ENCODE measurements at regions not wholly inside any gene's neighbourhood (a gene's known extent, or its start where the extent isn't known, plus 50 kb on each side); places are given as distances from the start of the nearest gene placed in this dataset.

- no peak for TF ChIP-seq CTCF (IDR thresholded peaks at IDR 0.05)
- TF ChIP-seq POLR2AphosphoS5 (IDR thresholded peaks at IDR 0.05), result no peak
Measured at GRCh38 chr12:114735680-114736374, 51.9 kb upstream of the TBX3 start.

All from upper lobe of left lung (tissue), 4 donors.